ENCODE measurements at regions not wholly inside any gene's neighbourhood (a gene's known extent, or its start where the extent isn't known, plus 50 kb on each side); places are given as distances from the start of the nearest gene placed in this dataset.

DNA sequence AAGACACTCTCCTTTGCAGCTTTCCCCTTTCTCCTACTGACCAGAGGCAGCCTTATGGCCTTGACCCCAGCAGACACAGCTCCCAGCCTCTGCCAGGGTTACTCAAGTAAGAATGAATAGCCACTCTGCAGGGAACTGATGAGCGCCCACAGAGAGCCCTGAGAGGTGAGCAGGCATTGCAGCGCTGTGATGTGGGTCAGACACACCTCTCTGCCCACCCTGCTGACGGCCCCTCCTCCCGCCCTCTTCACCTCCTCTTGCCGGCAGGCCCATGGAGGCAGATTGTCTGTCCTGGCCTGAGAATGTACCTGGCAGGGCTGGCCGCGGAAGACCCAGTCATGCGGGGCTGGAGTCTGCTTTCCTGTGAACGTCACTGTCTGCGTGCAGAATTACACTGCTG lies 512.6 kb upstream of the PPP2R3A start:
- no peaks in the 10 kb centered on the region for H3K9me3 ChIP-seq
- H3K4me1 ChIP-seq, result no peaks in the 10 kb centered on the region
- TF ChIP-seq POLR2AphosphoS5 (IDR thresholded peaks at IDR 0.05; ENCODE audit: insufficient read depth in 1 of 2, low read depth in 1 of 2) (no peak), POLR2A (IDR thresholded peaks at IDR 0.05) (no peak)
- TF ChIP-seq, protein P1, sequence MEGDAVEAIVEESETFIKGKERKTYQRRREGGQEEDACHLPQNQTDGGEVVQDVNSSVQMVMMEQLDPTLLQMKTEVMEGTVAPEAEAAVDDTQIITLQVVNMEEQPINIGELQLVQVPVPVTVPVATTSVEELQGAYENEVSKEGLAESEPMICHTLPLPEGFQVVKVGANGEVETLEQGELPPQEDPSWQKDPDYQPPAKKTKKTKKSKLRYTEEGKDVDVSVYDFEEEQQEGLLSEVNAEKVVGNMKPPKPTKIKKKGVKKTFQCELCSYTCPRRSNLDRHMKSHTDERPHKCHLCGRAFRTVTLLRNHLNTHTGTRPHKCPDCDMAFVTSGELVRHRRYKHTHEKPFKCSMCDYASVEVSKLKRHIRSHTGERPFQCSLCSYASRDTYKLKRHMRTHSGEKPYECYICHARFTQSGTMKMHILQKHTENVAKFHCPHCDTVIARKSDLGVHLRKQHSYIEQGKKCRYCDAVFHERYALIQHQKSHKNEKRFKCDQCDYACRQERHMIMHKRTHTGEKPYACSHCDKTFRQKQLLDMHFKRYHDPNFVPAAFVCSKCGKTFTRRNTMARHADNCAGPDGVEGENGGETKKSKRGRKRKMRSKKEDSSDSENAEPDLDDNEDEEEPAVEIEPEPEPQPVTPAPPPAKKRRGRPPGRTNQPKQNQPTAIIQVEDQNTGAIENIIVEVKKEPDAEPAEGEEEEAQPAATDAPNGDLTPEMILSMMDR (IDR thresholded peaks at IDR 0.05), result no peak
- no peak overlapping the region for H3K27ac ChIP-seq
- intact Hi-C loops (cut with DNase I), result no loop called here
- no peaks in the 10 kb centered on the region for H3K36me3 ChIP-seq
- no peak for DNase-seq (ENCODE audit: extremely low spot score in 2 of 2)
- no peaks in the 10 kb centered on the region for H3K27me3 ChIP-seq
- no peak overlapping the region for H3K4me3 ChIP-seq

DNA sequence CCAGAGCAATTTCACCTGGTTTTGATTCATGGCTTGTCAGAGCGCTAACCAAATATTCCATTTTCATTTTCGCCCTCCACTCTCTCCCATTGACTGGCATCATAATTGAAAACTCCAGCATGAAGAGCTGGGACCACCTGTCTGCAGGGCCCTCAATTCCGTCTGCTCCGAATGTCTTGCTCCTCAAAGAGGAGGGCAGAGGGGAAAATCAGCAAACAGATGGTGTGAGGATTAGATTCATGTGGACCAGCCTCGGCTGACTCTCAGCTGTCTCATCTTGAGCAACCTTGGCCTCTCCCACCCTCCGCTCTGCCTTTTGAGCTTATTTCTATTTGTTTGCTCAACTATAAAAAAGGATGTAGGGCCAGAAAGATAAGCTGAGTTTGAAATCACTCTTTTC lies 512.2 kb upstream of the PPP2R3A start:
- H3K36me3 ChIP-seq, result no peaks in the 10 kb centered on the region
- TF ChIP-seq POLR2A (IDR thresholded peaks at IDR 0.05), result no peak
- TF ChIP-seq, protein P1 (IDR thresholded peaks at IDR 0.05), result no peak
- no peak for TF ChIP-seq POLR2AphosphoS5 (IDR thresholded peaks at IDR 0.05; ENCODE audit: insufficient read depth in 1 of 2, low read depth in 1 of 2)
- H3K9me3 ChIP-seq, result no peaks in the 10 kb centered on the region
- no peak overlapping the region for H3K27ac ChIP-seq
- intact Hi-C loops (cut with DNase I), result no loop called here
- no peak for DNase-seq (ENCODE audit: extremely low spot score in 2 of 2)
- no peaks in the 10 kb centered on the region for H3K27me3 ChIP-seq
- no peaks in the 10 kb centered on the region for H3K4me1 ChIP-seq
- no peak overlapping the region for H3K4me3 ChIP-seq

DNA sequence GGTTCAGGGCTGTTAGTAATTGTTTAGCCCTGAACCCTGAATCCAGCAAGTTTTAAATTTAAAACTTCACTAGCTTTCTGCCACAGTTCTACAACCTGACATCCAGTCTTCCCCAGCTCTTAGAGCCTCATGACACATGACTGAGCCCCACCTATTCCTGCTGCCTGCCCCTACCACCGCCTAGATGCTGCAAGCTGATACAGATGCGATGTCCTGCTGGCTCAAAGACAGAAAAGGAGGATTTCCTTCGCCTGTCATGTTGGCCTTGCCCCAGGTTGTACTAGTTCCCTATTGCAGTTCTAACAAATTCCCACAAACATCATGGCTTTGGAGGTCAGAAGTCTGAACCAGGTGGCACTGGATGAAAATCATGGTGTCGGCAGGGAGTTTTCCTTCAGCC lies 510.6 kb upstream of the PPP2R3A start:
- H3K27me3 ChIP-seq, result no peaks in the 10 kb centered on the region
- intact Hi-C loops (cut with DNase I), result no loop called here
- H3K27ac ChIP-seq, result no peak overlapping the region
- H3K4me1 ChIP-seq, result no peaks in the 10 kb centered on the region
- TF ChIP-seq, protein P1 (IDR thresholded peaks at IDR 0.05), result no peak
- TF ChIP-seq POLR2A (IDR thresholded peaks at IDR 0.05), result no peak
- H3K4me3 ChIP-seq, result no peak overlapping the region
- H3K36me3 ChIP-seq, result no peaks in the 10 kb centered on the region
- DNase-seq (ENCODE audit: extremely low spot score in 2 of 2), result peak in 1 of 2 donors; percentile 67
- no peaks in the 10 kb centered on the region for H3K9me3 ChIP-seq

DNA sequence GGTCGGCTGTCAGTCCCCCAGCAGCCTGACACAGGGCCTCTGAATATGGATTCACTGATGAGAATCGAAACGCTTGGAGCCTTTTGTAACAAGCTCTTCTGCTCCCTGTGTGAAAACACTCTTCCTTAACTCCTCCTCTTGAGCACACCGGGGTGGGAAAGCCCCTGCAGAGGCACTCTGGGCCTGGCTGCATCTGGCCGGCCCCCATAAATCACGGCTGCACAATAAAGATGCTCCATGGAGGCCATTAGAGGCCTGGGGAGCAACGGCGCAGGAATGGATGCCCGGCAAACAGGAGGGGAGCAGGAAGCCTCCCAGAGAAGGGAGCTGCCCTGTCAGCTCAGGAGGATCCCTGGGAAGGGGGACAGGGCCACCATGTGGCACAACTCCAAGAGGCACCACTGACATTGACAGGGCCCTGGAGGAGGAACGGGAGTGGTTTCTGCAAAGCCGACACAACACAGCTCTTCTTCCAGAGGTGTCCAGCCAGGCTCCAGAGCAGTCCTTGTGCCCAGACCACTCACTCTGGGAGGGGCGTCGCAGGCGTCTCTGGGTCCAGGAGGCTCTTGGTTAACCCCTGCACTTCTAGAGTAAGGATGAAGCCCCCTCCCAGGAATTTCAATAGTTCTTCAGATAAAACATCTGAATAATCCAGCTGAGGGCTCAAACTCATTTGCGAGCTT lies 509.3 kb upstream of the PPP2R3A start:
- H3K4me3 ChIP-seq, result no peak overlapping the region
- no peaks in the 10 kb centered on the region for H3K27me3 ChIP-seq
- intact Hi-C loops (cut with DNase I), result no loop called here
- TF ChIP-seq, protein P1 (IDR thresholded peaks at IDR 0.05), result no peak
- TF ChIP-seq POLR2AphosphoS5 (IDR thresholded peaks at IDR 0.05; ENCODE audit: insufficient read depth in 1 of 2, low read depth in 1 of 2) (no peak), POLR2A (IDR thresholded peaks at IDR 0.05) (no peak)
- H3K4me1 ChIP-seq, result no peaks in the 10 kb centered on the region
- peak in 1 of 2 donors; percentile 95 for DNase-seq (ENCODE audit: extremely low spot score in 2 of 2)
- no peak overlapping the region for H3K27ac ChIP-seq
- H3K9me3 ChIP-seq, result no peaks in the 10 kb centered on the region
- no peaks in the 10 kb centered on the region for H3K36me3 ChIP-seq

DNA sequence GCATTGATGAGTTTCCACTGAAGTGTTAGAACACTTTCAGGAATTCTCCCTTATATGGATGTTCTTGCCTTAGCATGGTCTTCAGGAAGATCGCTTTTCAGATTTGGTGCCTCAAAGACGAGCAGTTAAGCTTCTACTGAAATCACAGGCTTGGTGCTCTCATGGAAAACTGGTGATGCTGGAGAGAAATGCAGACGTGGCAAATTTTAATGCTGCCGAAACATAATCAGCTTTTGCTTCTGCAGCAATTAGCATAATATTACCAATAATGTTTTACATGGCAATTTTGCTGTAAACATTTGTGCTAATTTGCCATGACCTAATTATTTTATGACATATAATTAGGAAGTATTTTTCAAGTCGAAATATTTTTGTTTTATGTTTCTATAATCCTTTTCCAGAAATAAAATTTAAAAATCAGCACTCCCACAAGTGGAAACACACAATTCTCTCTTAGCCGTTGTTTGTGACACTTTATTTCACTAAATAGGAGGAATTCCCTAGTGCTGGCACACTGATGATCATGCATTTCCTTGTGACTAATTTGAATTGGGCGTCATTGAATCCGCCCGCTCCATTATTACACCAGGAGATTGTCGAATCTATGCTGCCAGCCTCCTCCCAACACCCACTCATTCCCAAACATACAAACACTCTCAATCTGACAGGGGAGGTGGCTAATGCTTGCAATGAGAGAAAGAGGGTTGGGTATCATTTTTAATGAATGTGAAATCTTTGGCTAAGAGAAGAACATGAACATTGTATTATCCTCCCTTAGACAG lies 506.8 kb upstream of the PPP2R3A start:
- Histone ChIP-seq H3K4me3 (no peak overlapping the region), H3K9me3 (no peaks in the 10 kb centered on the region), H3K27me3 (no peaks in the 10 kb centered on the region), H3K36me3 (no peaks in the 10 kb centered on the region), H3K27ac (no peak overlapping the region), H3K4me1 (no peaks in the 10 kb centered on the region)
- no peak for DNase-seq (ENCODE audit: extremely low spot score in 2 of 2)
- intact Hi-C loops (cut with DNase I), result no loop called here
- TF ChIP-seq, protein P1 (IDR thresholded peaks at IDR 0.05), result no peak
- TF ChIP-seq POLR2AphosphoS5 (IDR thresholded peaks at IDR 0.05; ENCODE audit: insufficient read depth in 1 of 2, low read depth in 1 of 2) (no peak), POLR2A (IDR thresholded peaks at IDR 0.05) (no peak)
